PC-9 (cell line): ENCODE measurements at regions not wholly inside any gene's neighbourhood (a gene's known extent, or its start where the extent isn't known, plus 50 kb on each side); places are given as distances from the start of the nearest gene placed in this dataset.

ENCODE experiments used
- BruUV-seq: library from RNA; stranded (reverse); fragments of 400-500 nt; replicated peaks from 2 replicates; lab custom pipeline; 2021; lab: Mats Ljungman, UMichigan
- CTCF ChIA-PET: fragments of 300-600 bp; sonication (Branson Sonifier 250); formaldehyde crosslinking; loops from one replicate; lab custom pipeline; 2022; ENCODE audit warnings: antibody characterized with exemption; lab: Charles Lee
- POLR2A ChIA-PET: fragments of 300-600 bp; sonication (Branson Sonifier 250); formaldehyde crosslinking; loops from one replicate; lab custom pipeline; 2022; ENCODE audit warnings: antibody characterized with exemption; ENCODE audit not compliant: unreplicated experiment; lab: Charles Lee
- DNase-seq, 2 experiments: peaks; one replicate each; pipeline versions ENCODE4 v3.0.0 to v3.0.0-alpha.2; 2015 to 2022; ENCODE audit warnings: mixed read lengths in 1 of 2
- H2AFZ ChIP-seq: fragments of 200-600 bp; sonication (generic); 2 replicates; pipeline ENCODE4 v1.8.1; 2017; ENCODE audit warnings: antibody characterized with exemption
- H3F3A ChIP-seq: fragments of 200-600 bp; sonication (generic); 2 replicates; pipeline ENCODE4 v1.8.1; 2017; ENCODE audit warnings: antibody characterized with exemption, mild to moderate bottlenecking, low read depth; ENCODE audit not compliant: insufficient read depth
- H3K27ac ChIP-seq: fragments of 200-600 bp; sonication (generic); 2 replicates; pipeline ENCODE4 v1.6.1; 2016; ENCODE audit warnings: mixed run types
- H3K27me3 ChIP-seq: fragments of 200-600 bp; sonication (generic); 2 replicates; pipeline ENCODE4 v1.6.1; 2016; ENCODE audit warnings: low read depth, mixed run types; ENCODE audit not compliant: insufficient read depth
- H3K36me3 ChIP-seq: fragments of 200-600 bp; sonication (generic); 2 replicates; pipeline ENCODE4 v1.6.1; 2016; ENCODE audit warnings: low read depth, mixed run types
- H3K4me1 ChIP-seq: fragments of 200-600 bp; sonication (generic); replicated peaks from 2 replicates; pipeline ENCODE4 v1.6.1; 2016; ENCODE audit warnings: mixed run types; ENCODE audit not compliant: insufficient read depth
- H3K4me2 ChIP-seq: fragments of 200-600 bp; sonication (generic); 2 replicates; pipeline ENCODE4 v1.6.1; 2017; ENCODE audit warnings: mixed run types
- H3K4me3 ChIP-seq: fragments of 200-600 bp; sonication (generic); 2 replicates; pipeline ENCODE4 v1.6.1; 2016; ENCODE audit warnings: mixed run types
- H3K79me2 ChIP-seq: fragments of 200-600 bp; sonication (generic); 2 replicates; pipeline ENCODE4 v1.6.1; 2017; ENCODE audit warnings: low read depth, mixed run types
- H3K9me2 ChIP-seq: fragments of 200-600 bp; sonication (generic); 2 replicates; pipeline ENCODE4 v1.8.1; 2017; ENCODE audit warnings: mild to moderate bottlenecking; ENCODE audit not compliant: insufficient read depth
- H3K9me3 ChIP-seq: fragments of 200-600 bp; sonication (generic); 2 replicates; pipeline ENCODE4 v1.8.1; 2016; ENCODE audit warnings: low read depth; ENCODE audit not compliant: insufficient read depth
- H4K20me1 ChIP-seq: fragments of 200-600 bp; sonication (generic); 2 replicates; pipeline ENCODE4 v1.8.1; 2017; ENCODE audit not compliant: insufficient read depth
- EZH2 ChIP-seq: fragments of 200-600 bp; sonication (generic); IDR thresholded peaks from 2 replicates; pipeline ENCODE4 v1.8.0; 2017; ENCODE audit warnings: antibody characterized with exemption, low read depth
- intact Hi-C: fragments of 100-400 bp; cut with micrococcal nuclease; formaldehyde crosslinking; loops from one replicate; pipeline ENCODE4 v1.10.0; 2022; ENCODE audit not compliant: unreplicated experiment
- TF ChIP-seq, protein P1 (sequence below): fragments of 200-600 bp; sonication (generic); conservative IDR thresholded peaks from 2 replicates; pipeline ENCODE4 v1.6.1; 2017; ENCODE audit warnings: mixed run types, antibody characterized with exemption, mild to moderate bottlenecking, moderate library complexity

DNA sequence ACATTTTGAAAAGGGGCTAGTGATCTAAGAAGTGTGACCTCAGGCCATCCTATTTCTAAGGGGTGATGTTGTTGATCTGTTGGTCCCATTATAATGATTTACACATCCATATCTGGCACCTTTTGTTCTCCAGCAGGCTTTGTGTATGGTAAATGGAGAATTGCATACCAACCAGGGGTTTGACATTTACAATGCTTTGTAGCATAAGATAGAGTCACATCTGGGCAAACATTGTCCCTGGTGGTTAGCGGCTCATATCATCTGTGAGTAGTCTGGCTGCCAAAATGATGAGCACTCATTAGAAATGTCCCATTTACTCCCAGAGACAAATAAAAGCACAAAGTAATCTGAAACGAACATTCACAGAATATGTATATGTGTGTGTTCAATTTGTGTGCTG lies 1775.5 kb upstream of the CELF4 start:
- H3K27ac ChIP-seq, result no peak overlapping the region
- H3K4me2 ChIP-seq, result no peak overlapping the region
- no peaks in the 10 kb centered on the region for H3F3A ChIP-seq
- no peaks in the 10 kb centered on the region for H3K4me1 ChIP-seq
- H4K20me1 ChIP-seq, result no peaks in the 10 kb centered on the region
- H3K9me3 ChIP-seq, result no peaks in the 10 kb centered on the region
- ChIA-PET POLR2A (no interaction called here), CTCF (no interaction called here)
- no peak overlapping the region for H3K4me3 ChIP-seq
- TF ChIP-seq, protein P1, sequence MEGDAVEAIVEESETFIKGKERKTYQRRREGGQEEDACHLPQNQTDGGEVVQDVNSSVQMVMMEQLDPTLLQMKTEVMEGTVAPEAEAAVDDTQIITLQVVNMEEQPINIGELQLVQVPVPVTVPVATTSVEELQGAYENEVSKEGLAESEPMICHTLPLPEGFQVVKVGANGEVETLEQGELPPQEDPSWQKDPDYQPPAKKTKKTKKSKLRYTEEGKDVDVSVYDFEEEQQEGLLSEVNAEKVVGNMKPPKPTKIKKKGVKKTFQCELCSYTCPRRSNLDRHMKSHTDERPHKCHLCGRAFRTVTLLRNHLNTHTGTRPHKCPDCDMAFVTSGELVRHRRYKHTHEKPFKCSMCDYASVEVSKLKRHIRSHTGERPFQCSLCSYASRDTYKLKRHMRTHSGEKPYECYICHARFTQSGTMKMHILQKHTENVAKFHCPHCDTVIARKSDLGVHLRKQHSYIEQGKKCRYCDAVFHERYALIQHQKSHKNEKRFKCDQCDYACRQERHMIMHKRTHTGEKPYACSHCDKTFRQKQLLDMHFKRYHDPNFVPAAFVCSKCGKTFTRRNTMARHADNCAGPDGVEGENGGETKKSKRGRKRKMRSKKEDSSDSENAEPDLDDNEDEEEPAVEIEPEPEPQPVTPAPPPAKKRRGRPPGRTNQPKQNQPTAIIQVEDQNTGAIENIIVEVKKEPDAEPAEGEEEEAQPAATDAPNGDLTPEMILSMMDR, result no peak
- TF ChIP-seq EZH2, result no peak
- H3K27me3 ChIP-seq, result no peaks in the 10 kb centered on the region
- intact Hi-C loops, result no loop called here
- H2AFZ ChIP-seq, result no peak overlapping the region
- no peak for DNase-seq
- H3K9me2 ChIP-seq, result no peaks in the 10 kb centered on the region
- BruUV-seq, result no TSS peak
- no peaks in the 10 kb centered on the region for H3K36me3 ChIP-seq
- no peaks in the 10 kb centered on the region for H3K79me2 ChIP-seq

DNA sequence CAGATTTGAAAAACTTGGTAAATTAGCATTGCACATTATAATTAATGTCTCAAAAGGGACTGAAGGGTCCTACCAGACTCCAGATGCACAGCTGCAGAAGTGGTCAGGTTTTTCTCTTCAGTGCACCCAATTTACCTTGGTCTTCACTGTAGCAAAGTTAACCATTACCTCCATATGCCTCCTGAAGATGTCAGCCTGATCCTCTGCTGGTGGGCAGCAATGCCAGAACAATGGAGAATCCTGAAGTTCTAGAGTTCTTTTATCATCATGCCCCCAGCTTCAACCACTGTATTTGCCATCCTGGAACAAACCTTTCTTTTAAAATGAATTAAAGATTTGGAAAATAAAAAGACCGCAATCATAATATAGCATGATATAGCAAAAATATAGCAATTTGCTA lies 1774.8 kb upstream of the CELF4 start:
- H4K20me1 ChIP-seq, result no peaks in the 10 kb centered on the region
- H3K4me3 ChIP-seq, result no peak overlapping the region
- DNase-seq, result no peak
- H3K27ac ChIP-seq, result no peak overlapping the region
- no peaks in the 10 kb centered on the region for H3K4me1 ChIP-seq
- TF ChIP-seq EZH2, result no peak
- TF ChIP-seq, protein P1, result no peak
- H3K4me2 ChIP-seq, result no peak overlapping the region
- intact Hi-C loops, result no loop called here
- H3K27me3 ChIP-seq, result no peaks in the 10 kb centered on the region
- H3K36me3 ChIP-seq, result no peaks in the 10 kb centered on the region
- no peaks in the 10 kb centered on the region for H3K9me2 ChIP-seq
- POLR2A ChIA-PET, result no interaction called here
- H2AFZ ChIP-seq, result no peak overlapping the region
- no peaks in the 10 kb centered on the region for H3K9me3 ChIP-seq
- CTCF ChIA-PET, result no interaction called here
- H3K79me2 ChIP-seq, result no peaks in the 10 kb centered on the region
- H3F3A ChIP-seq, result no peaks in the 10 kb centered on the region
- BruUV-seq, result no TSS peak

DNA sequence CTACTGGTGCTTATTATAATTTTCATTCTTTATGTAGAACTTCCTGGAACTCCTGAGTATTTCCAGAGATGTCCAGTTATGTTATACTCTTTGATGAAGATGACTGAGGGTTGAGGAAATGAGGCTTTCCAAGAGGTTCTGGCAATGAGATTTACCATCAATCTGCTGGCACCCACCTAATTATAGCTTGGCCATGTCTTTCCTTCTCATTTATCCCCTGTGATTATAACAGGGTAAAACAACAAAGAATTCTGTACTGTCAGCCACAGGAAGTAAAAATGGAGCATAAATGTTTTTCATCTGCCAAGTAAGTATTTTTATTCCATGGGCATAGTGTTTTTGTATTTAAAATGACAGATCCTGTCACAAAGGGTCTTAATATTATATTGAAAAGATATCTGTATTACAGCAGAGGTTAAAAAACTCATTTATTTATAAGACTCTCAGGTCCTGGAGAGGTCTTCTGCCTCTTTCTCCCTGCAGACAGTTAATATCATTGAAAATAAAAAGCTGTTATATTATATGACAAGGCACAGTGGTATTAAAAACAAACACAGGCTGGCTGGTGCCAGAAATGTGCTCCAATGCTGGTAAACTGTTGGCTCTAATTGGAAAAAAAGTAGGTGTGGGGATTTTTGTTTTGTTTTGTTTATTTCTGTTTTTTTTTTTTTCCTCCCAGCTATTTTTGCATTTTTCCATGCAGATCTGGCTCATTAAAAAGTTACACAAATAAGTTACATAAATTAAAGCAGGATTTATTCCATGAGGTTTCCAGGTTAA lies 1764.1 kb upstream of the CELF4 start:
- H3K4me3 ChIP-seq, result no peak overlapping the region
- no peak overlapping the region for H2AFZ ChIP-seq
- H3K9me2 ChIP-seq, result no peaks in the 10 kb centered on the region
- TF ChIP-seq, protein P1, result no peak
- no peak for TF ChIP-seq EZH2
- CTCF ChIA-PET, result no interaction called here
- H3K36me3 ChIP-seq, result no peaks in the 10 kb centered on the region
- H4K20me1 ChIP-seq, result no peaks in the 10 kb centered on the region
- no peaks in the 10 kb centered on the region for H3K79me2 ChIP-seq
- no peaks in the 10 kb centered on the region for H3F3A ChIP-seq
- no peaks in the 10 kb centered on the region for H3K4me1 ChIP-seq
- intact Hi-C loops, result no loop called here
- no TSS peak for BruUV-seq
- no peak overlapping the region for H3K27ac ChIP-seq
- H3K9me3 ChIP-seq, result no peaks in the 10 kb centered on the region
- H3K27me3 ChIP-seq, result no peaks in the 10 kb centered on the region
- no peak overlapping the region for H3K4me2 ChIP-seq
- POLR2A ChIA-PET, result no interaction called here
- no peak for DNase-seq
